Effector CD4-positive, alpha-beta T cell (primary cell): ENCODE measurements at regions not wholly inside any gene's neighbourhood (a gene's known extent, or its start where the extent isn't known, plus 50 kb on each side); places are given as distances from the start of the nearest gene placed in this dataset.
"Not testable (repeated sequence)": the region's sequence is repeated elsewhere in the genome, so short reads cannot be mapped to it uniquely, and the experiment has no call there.

Source experiments
- DNase-seq: peaks from one replicate; pipeline ENCODE4 v3.0.0-alpha.2; 2020

- not testable (repeated sequence) for DNase-seq
Observed at GRCh38 chr18:57879924-57880323, 76.8 kb upstream of the ATP8B1 start.

DNA sequence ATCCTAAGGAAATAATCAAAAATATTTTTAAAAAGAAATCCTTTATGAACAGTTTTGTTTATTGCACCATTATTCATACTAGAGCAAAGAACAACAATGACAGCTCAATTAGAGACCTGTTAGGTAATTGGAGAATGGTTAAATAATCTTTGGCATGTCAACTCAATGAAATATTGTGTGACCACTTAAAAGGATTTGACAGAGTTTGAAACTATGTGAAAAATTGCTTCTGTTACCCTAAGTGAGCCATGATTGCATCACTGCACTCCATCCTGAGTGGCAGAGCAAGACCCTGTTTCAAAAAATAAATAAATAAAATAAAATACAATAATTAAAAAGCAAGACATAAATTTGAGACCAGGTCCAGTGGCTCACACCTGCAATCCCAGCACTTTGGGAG lies 66.1 kb upstream of the ATP8B1 start:
- DNase-seq = no peak

DNA sequence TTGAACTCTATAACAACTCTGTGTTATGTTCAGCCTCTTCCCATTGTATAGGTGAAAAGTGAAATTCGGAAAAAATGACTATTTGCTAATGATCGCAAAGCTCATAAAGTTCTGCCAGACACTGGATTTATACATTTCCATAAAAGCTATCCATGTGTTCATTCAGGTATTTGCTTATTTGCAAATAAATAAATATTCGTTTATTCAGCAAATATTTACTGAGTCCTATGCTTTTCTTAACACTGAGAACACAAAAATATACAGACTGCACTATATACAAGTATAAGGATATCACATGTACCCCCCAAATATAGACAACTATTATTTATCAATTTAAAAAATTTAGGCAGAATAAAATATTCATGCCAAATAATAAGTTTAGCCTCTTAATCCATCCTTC lies 63.2 kb upstream of the ATP8B1 start:
- no peak for DNase-seq

DNA sequence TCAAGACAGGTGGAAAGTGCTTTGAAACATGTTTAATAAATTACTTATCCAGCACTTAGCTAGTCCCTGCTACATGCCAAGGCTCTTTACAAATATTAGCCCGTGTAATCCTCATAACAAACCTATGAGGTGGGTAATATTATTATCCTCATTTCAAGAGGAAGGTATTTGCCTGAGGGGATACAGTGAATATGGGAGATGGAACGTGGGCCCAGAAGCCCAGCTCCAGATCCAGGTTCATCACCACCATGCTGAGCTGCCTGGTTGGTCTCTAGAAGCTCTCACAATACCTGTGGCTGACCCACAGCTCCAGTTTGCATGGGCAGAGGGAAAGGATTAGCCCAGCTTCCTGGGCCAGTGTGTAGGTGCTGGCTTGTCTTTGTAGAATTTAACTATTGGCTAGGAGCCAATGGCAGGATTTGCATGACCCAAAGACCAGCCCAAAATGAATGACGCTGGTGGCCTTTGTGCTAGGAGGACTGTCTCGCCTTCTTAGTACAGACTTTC lies 61.6 kb upstream of the ATP8B1 start:
- no peak for DNase-seq

DNA sequence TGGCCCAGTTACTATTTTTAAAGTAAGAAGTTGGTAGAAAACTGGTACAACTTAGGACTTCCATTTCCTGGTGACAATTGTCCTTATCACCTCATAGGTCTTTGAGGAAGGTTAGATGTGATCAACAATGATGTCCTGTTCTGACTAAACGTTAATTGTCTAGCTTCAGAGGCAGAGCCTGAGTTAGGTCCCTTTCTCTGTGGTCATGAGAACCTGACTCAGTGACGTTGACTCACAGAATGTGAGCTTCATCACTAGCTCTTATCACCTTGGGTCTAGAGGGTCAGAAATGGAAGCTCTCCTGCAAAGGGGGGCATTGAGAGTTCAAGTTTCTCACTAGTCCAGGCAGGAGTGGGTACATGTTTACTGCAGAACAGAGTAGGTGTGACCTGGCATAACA lies 60.6 kb upstream of the ATP8B1 start:
- DNase-seq = no peak

- no peak for DNase-seq
Observed at GRCh38 chr18:57859314-57859713, 56.2 kb upstream of the ATP8B1 start.

- DNase-seq = no peak
Observed at GRCh38 chr18:57856557-57857280, 53.6 kb upstream of the ATP8B1 start.

- no peak for DNase-seq
Observed at GRCh38 chr18:57856128-57856527, 53.0 kb upstream of the ATP8B1 start.

- no peak for DNase-seq
Observed at GRCh38 chr18:57855551-57855950, 52.4 kb upstream of the ATP8B1 start.

GRCh38 chr18:57854726-57855125 lies 51.6 kb upstream of the ATP8B1 start:
- no peak for DNase-seq

- DNase-seq = no peak
Observed at GRCh38 chr18:57853864-57854263, 50.7 kb upstream of the ATP8B1 start.

- DNase-seq = no peak
Observed at GRCh38 chr18:57853133-57853532, 50.0 kb upstream of the ATP8B1 start.
